ENCODE measurements at regions not wholly inside any gene's neighbourhood (a gene's known extent, or its start where the extent isn't known, plus 50 kb on each side); places are given as distances from the start of the nearest gene placed in this dataset.

DNA sequence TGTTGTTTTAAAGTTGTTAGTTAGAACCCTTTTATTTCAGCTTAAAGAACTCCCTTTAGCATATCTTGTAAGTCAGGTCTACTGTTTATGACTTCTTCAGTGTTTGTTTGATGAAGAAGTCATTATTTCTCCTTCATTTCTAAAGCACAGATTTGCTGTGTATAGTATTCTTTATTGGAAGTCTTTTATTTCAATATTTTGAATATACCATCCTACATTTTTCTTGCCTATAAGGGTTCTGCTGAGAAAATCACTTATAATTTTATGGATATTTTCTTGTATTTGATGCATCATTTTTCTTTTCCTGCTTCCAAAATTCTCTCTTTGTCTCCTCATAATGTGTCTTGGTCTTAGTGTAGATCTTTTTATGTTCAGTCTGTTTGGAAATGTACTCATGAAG, 134.5 kb downstream of the CPXCR1 start (continued):
- TF ChIP-seq, protein P1, sequence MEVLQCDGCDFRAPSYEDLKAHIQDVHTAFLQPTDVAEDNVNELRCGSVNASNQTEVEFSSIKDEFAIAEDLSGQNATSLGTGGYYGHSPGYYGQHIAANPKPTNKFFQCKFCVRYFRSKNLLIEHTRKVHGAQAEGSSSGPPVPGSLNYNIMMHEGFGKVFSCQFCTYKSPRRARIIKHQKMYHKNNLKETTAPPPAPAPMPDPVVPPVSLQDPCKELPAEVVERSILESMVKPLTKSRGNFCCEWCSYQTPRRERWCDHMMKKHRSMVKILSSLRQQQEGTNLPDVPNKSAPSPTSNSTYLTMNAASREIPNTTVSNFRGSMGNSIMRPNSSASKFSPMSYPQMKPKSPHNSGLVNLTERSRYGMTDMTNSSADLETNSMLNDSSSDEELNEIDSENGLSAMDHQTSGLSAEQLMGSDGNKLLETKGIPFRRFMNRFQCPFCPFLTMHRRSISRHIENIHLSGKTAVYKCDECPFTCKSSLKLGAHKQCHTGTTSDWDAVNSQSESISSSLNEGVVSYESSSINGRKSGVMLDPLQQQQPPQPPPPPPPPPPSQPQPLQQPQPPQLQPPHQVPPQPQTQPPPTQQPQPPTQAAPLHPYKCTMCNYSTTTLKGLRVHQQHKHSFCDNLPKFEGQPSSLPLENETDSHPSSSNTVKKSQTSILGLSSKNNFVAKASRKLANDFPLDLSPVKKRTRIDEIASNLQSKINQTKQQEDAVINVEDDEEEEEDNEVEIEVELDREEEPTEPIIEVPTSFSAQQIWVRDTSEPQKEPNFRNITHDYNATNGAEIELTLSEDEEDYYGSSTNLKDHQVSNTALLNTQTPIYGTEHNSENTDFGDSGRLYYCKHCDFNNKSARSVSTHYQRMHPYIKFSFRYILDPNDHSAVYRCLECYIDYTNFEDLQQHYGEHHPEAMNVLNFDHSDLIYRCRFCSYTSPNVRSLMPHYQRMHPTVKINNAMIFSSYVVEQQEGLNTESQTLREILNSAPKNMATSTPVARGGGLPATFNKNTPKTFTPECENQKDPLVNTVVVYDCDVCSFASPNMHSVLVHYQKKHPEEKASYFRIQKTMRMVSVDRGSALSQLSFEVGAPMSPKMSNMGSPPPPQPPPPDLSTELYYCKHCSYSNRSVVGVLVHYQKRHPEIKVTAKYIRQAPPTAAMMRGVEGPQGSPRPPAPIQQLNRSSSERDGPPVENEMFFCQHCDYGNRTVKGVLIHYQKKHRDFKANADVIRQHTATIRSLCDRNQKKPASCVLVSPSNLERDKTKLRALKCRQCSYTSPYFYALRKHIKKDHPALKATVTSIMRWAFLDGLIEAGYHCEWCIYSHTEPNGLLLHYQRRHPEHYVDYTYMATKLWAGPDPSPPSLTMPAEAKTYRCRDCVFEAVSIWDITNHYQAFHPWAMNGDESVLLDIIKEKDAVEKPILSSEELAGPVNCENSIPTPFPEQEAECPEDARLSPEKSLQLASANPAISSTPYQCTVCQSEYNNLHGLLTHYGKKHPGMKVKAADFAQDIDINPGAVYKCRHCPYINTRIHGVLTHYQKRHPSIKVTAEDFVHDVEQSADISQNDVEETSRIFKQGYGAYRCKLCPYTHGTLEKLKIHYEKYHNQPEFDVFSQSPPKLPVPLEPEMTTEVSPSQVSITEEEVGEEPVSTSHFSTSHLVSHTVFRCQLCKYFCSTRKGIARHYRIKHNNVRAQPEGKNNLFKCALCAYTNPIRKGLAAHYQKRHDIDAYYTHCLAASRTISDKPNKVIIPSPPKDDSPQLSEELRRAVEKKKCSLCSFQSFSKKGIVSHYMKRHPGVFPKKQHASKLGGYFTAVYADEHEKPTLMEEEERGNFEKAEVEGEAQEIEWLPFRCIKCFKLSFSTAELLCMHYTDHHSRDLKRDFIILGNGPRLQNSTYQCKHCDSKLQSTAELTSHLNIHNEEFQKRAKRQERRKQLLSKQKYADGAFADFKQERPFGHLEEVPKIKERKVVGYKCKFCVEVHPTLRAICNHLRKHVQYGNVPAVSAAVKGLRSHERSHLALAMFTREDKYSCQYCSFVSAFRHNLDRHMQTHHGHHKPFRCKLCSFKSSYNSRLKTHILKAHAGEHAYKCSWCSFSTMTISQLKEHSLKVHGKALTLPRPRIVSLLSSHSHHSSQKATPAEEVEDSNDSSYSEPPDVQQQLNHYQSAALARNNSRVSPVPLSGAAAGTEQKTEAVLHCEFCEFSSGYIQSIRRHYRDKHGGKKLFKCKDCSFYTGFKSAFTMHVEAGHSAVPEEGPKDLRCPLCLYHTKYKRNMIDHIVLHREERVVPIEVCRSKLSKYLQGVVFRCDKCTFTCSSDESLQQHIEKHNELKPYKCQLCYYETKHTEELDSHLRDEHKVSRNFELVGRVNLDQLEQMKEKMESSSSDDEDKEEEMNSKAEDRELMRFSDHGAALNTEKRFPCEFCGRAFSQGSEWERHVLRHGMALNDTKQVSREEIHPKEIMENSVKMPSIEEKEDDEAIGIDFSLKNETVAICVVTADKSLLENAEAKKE (CRISPR knock-in tag; IDR thresholded peaks at IDR 0.05), result no peak
- TF ChIP-seq, protein P2, sequence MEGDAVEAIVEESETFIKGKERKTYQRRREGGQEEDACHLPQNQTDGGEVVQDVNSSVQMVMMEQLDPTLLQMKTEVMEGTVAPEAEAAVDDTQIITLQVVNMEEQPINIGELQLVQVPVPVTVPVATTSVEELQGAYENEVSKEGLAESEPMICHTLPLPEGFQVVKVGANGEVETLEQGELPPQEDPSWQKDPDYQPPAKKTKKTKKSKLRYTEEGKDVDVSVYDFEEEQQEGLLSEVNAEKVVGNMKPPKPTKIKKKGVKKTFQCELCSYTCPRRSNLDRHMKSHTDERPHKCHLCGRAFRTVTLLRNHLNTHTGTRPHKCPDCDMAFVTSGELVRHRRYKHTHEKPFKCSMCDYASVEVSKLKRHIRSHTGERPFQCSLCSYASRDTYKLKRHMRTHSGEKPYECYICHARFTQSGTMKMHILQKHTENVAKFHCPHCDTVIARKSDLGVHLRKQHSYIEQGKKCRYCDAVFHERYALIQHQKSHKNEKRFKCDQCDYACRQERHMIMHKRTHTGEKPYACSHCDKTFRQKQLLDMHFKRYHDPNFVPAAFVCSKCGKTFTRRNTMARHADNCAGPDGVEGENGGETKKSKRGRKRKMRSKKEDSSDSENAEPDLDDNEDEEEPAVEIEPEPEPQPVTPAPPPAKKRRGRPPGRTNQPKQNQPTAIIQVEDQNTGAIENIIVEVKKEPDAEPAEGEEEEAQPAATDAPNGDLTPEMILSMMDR (conservative IDR thresholded peaks at IDR 0.05; ENCODE audit: low read depth in 2 of 2), result no peak
- TF ChIP-seq POLR2AphosphoS5 (IDR thresholded peaks at IDR 0.05; ENCODE audit: low read depth), result no peak
- no peak for TF ChIP-seq EZH2phosphoT487 (IDR thresholded peaks at IDR 0.05; ENCODE audit: unreplicated experiment)
- TF ChIP-seq ZNF114 (CRISPR knock-in tag; IDR thresholded peaks at IDR 0.05), result no peak
- no peak for TF ChIP-seq EZH2 (IDR thresholded peaks at IDR 0.05; ENCODE audit: low read depth, unreplicated experiment)
- no peak for TF ChIP-seq ZNF331 (CRISPR knock-in tag; IDR thresholded peaks at IDR 0.05; ENCODE audit: low read depth)
- no peak for TF ChIP-seq CREB1 (CRISPR knock-in tag; IDR thresholded peaks at IDR 0.05; ENCODE audit: low read depth)

DNA sequence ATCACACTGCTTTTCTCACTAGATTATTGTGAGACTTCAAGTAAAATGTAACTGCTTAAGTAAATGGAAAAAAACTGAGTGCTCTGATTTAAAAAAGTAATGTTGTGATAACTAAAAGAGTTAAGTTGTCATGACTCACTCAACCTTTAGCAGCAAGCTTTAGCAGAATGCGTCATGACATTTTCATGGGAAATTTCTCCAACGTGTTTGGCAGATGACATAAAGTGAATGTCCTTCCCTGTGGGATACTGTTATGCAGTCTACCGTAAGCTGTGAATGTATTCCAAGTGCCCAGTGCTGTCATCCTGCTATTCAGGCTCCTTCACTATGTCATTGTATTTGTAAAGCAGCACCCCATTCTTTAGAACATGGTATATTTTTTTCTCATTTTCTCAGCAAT, 136.2 kb downstream of the CPXCR1 start:
- Histone ChIP-seq H3K27ac (ENCODE audit: low read depth) (no peak overlapping the region), H3K79me2 (replicated peaks; ENCODE audit: insufficient read depth) (no peaks in the 10 kb centered on the region), H3K27me3 (ENCODE audit: insufficient read depth) (no peaks in the 10 kb centered on the region), H2AFZ (no peak overlapping the region), H3K9me2 (ENCODE audit: insufficient read depth) (no peaks in the 10 kb centered on the region), H3K36me3 (ENCODE audit: insufficient read depth) (no peaks in the 10 kb centered on the region), H3F3A (replicated peaks; ENCODE audit: low read depth) (no peaks in the 10 kb centered on the region), H3K4me2 (no peak overlapping the region), H4K20me1 (replicated peaks; ENCODE audit: insufficient read depth) (no peaks in the 10 kb centered on the region), H3K4me3 (no peak overlapping the region), H3K4me1 (ENCODE audit: insufficient read depth) (no peaks in the 10 kb centered on the region)
- Mint-ChIP-seq H3K27ac (no peak overlapping the region), H3K4me3 (no peak overlapping the region), H3K27me3 (ENCODE audit: insufficient read depth, low read depth, poor library complexity) (no peaks in the 10 kb centered on the region), H3K9me3 (peaks cover 2% of the 10 kb centered on the region; the same call in 1 of the 3 replicates), H3K36me3 (ENCODE audit: low read depth) (no peaks in the 10 kb centered on the region), H3K4me1 (no peaks in the 10 kb centered on the region)
- DNase-seq (ENCODE audit: low spot score) (no peak), ATAC-seq (no peak)
- TF ChIP-seq NANOG (IDR thresholded peaks at IDR 0.05; ENCODE audit: borderline replicate concordance), result no peak
- TF ChIP-seq, protein P2 (conservative IDR thresholded peaks at IDR 0.05; ENCODE audit: low read depth in 2 of 2), result no peak

Data from GM23338 (cell line).